ENCODE measurements at regions not wholly inside any gene's neighbourhood (a gene's known extent, or its start where the extent isn't known, plus 50 kb on each side); places are given as distances from the start of the nearest gene placed in this dataset.

DNA sequence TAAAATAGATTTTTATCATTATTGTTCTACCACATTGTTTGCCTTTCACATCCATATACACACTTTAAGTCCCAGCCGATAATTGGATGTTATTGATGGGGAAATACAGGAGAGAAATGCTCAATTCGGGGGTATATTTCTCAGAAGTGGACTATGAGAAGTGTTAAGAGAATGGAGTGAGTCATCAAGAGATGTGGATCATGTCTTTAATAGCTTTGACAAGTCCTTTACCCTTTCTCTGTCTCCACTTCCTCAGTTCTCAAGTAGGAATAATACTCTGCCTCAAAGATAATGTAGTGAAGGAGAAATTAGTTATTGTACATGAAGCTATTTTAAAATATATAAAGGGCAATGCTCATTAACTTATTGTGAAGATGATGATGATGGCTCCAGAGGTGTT, 1017.6 kb upstream of the PIK3C3 start:
- TF ChIP-seq, protein P1, sequence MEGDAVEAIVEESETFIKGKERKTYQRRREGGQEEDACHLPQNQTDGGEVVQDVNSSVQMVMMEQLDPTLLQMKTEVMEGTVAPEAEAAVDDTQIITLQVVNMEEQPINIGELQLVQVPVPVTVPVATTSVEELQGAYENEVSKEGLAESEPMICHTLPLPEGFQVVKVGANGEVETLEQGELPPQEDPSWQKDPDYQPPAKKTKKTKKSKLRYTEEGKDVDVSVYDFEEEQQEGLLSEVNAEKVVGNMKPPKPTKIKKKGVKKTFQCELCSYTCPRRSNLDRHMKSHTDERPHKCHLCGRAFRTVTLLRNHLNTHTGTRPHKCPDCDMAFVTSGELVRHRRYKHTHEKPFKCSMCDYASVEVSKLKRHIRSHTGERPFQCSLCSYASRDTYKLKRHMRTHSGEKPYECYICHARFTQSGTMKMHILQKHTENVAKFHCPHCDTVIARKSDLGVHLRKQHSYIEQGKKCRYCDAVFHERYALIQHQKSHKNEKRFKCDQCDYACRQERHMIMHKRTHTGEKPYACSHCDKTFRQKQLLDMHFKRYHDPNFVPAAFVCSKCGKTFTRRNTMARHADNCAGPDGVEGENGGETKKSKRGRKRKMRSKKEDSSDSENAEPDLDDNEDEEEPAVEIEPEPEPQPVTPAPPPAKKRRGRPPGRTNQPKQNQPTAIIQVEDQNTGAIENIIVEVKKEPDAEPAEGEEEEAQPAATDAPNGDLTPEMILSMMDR (conservative IDR thresholded peaks at IDR 0.05 in 1 of 2, IDR thresholded peaks at IDR 0.05 in 1 of 2; ENCODE audit: extremely low read depth in 1 of 2, insufficient read depth in 1 of 2, low read depth in 1 of 2, low read length in 2 of 2) = no peak
- TF ChIP-seq EZH2 (IDR thresholded peaks at IDR 0.05; ENCODE audit: borderline replicate concordance, low read length) = no peak
